ENCODE measurements at regions not wholly inside any gene's neighbourhood (a gene's known extent, or its start where the extent isn't known, plus 50 kb on each side); places are given as distances from the start of the nearest gene placed in this dataset.

DNA sequence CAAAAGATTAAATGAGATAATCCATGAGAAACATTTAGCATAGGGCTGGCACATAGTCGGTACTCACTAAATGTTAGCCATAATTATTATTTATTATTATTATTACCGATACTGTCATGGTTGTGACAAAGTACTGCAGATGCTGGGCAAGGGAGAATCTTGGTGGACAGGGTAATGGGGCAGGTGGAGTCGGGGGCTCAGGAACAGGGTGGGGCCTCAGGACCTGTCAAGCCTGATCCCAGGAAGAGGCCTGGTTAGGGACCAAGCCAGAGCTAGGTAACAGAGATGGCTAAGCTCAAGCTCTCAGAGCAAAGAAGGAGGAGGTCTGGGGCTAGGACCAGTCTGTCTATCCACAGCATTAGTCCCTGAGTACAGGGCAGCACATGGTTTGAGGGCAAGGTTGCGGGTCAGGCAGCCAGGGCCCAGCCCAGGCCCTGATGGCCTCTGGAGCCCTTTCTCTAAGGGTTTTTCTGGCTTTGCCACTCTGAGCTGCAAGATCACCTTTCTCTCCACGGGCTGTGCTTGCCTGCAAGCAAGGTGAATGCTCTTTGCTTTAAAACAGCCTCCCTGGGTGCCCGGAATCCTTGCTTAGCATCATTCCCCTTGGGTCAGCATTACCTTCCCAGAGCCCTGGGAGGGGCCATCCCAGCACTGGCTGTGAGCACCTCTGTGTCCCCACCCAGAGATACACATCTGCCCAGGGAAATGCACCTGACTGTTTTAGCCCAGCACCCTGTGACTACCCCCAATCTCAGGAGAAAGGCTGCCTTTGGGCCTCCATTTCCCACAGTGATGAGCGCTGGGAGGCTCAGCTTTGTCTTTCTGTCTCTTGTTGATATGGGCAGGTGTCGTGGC, 572.0 kb downstream of the PTPRU start:
- no peak for TF ChIP-seq FOXM1 (IDR thresholded peaks at IDR 0.05; ENCODE audit: borderline replicate concordance)
- no peak for TF ChIP-seq FOXA1 (IDR thresholded peaks at IDR 0.05)
- no peak for TF ChIP-seq ELF4 (IDR thresholded peaks at IDR 0.05)
